Activated CD8-positive, alpha-beta memory T cell treated with anti-CD3 and anti-CD28 coated beads, Interleukin-2, amount 50 U/mL, for 4 hours (primary cell): ENCODE measurements at regions not wholly inside any gene's neighbourhood (a gene's known extent, or its start where the extent isn't known, plus 50 kb on each side); places are given as distances from the start of the nearest gene placed in this dataset.
A peak's percentile ranks its signal among the peaks of the same experiment; 100 is the strongest.

Experiments
- DNase-seq: peaks from one replicate; pipeline ENCODE4 v3.0.0-alpha.2; 2020

DNA sequence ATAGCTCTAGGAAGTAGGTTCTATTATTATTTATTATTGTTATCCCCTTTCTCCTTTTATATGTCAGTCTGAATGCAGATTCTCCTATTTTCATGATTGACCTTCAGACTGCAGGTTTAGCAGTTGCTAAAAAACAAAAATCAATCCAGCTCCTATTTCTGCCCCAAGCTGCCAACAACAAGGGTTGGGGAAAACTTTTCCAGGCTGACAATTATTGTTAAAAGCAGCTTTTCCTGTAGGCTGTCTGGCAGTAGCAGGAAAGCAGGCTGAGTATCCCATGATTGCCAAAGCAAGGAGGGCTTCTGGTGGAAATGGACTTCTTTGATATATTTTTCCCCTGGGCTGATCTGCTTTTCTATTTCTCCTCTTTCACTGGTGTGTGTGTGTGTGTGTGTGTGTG, 78.0 kb upstream of the CTLA4 start:
- DNase-seq = no peak

DNA sequence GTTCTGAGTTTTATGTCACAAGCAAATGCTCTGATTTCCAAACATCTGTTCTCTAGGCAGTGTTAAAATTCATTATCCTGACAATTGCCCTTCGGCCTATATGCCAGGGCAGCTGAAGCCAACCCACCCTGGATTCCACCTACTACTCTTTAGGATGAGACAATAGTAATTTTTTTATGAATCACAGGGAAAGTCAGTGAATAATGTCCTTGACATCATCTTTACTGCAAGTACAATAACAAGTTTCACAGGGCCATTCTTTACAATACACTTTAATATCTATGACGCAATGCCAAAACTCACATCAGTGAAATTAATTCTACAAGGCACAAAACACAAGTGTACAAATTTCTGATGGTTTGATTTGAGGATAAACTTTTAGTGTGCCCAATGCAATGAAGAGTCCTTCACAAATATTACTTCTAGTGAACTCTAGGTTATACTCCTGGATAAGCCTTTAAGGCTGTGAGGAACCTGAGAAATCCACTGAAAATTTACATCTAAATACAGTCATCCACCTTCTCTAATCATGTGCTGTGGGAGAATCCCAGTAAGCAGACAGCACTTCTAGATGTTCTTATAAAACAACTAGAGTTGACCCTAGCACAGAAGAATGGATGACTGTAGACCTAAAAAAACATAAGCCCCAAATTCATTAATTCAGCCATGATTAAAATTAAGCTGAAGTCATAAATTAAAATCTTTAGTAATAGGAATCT, 77.3 kb upstream of the CTLA4 start:
- no peak for DNase-seq

DNA sequence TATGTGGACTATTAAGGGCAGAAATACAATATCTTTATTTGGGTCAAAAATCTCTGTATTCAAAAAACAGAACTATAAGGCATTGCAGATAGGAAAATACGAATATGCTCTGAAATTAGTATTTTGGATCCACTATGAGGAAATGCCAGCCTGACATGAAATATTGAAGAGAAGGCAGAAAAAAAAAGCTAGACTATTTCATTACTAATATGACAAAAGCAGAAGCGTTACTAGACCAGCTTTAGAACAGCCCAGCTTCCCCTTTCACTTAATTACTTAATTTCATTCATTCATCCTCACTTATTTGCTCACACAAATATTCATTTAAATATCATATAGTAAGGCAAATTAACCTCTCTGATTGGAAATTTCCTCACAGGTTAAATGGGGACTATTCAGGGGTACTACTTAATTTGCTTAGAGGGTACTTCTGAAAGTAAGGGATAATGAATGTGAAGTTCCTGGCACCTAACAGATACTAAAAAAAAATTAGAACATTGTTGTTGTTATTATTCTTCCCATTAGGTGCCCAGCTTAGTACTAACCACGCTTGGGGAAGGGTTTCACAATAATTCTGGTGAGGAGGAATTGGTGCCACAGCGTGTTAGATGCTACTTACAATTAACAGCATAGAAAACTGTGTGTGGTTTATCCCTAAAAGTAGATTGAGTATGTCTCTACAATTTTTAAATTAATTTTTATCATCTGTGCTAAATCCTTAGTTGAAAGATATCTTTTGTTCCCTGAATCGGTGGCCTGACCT, 71.1 kb upstream of the CTLA4 start:
- DNase-seq = no peak

DNA sequence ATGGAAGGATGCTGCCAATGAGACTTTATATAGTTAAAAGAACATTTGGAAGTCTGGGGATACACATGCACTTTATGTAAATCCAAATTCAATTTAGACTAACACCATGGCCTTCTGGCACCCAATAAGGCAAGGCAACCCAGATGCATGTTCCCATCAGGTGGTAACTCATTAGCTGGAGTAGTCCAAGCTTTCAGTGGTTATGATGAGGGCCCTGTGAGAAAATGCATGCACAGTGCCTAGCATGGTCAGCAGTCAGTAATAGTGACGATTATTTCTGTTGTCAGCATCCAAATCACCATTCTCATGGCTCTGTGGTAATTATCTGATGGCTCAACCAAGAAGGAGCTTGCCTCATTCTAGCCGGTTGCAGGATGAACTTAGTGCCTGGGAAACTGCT, 70.3 kb upstream of the CTLA4 start:
- no peak for DNase-seq

DNA sequence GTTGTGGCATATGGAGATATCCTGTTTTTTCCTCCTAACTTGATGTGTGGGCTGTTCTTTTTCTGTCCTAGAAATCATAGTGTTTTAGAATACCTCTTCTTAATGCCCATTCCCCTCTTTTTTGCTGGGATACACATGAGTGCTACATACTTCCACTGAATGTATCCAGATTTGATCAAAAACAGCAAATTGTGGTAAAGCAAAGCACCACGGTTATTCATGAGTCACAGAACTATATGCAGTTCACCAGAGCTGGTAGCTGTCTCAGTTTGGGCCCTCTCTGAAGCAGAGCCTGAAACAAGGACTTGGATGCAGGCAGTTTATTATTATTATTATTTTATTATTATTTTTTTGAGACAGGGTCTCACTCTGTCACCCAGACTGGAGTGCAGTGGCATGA, 69.9 kb upstream of the CTLA4 start:
- DNase-seq = no peak

DNA sequence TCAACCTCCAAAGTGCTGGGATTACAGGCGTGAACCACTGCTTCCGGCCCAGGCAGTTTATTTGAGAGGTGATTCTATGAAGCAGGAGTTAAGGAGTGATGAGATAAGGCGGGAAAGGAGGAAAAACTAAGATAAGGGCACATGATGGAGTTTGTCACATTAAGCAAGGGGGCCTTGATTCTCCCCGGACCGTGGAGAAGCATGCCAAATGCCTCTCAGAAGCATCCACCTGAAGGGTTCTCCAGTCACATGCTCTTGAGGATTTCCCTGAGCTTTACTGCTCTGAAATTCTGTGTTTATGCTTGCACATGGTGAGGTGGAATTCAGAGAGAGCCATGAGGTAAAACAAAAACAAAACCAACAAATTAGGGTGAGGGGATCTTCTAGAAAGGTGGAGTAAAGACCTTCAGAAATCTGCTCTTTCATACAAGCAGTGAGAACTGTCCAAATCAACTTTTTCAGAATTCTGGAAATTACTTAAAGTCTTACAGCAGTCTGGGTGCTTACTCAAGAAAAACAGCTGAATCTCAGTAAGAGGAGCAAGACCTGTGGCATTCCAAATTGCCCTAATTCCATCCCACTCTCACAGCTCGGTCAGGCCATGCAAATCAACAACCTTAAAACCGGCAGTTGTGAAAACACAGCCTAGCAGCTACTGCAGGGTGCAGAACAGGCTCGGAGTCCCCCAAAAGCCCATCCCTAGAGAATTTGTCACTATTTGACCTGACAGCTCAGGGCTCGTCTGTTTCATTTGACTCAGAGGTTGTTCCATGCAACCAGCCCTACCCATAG, 69.1 kb upstream of the CTLA4 start:
- no peak for DNase-seq

DNA sequence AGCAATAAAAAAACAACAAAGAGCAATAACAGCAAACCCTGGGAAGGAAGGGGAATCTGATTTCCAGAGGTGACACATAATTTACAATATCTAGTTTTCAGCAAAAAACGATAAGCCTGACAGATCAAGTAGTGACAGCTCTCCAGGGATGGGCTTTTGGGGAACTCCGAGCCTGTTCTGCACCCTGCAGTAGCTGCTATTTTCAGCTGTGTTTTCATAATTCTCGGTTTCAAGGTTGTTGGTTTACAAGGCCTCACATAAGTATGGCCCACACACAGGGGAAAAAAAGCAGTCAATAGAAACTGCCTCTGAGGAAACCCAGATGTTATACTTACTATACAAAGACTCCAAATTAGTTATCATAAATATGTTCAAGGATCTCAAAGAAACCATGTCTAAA, 67.7 kb upstream of the CTLA4 start:
- DNase-seq = no peak

DNA sequence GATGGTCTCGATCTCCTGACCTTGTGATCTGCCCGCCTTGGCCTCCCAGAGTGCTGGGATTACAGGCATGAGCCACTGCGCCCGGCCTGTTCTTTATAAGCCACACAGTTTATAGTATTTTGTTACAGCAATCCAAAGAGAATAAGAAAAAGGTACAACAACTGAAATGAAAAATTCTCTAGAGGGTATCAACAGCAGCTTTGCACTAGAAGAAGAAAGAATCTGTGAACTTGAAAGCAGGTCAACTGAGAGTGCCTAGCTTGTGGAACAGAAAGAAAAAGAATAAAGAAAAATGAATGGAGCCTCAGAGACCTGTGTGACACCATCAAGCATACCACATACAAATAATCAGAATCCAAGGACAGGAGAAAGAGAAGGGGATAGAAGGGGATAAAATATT, 66.8 kb upstream of the CTLA4 start:
- DNase-seq = no peak

DNA sequence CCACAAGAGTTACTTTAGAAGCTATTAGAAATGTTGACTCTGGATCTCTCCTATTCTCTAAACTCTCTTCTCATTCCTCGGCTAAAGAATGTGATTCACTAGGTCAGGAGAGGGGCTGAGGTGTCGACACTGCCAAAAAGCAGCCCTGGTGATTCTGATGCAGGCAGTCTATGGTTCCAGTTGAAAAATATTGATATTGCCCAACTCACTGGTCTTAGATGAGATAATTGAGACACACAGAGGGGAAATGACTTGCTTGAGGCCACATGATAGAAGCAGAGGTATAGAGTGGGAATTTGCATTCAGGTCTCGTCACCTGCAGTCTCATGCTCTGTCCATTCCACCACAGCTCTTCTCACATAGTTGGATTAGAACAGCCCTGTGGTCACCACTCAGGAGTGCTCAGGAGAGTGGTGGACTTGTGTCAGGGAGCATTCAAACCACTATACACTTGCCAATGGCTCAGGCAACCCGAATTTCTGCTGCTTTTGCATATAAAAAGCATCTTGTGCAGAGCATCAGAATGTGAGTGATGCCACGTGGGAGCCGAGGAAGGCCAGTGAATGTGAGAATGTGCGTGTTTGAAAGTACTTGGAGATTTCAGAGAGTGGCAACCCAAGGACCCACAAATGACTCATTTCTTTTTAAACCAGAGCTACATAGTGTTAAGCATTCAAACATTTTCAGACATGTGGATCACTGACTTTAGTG, 65.1 kb upstream of the CTLA4 start:
- DNase-seq = peak; percentile 22

DNA sequence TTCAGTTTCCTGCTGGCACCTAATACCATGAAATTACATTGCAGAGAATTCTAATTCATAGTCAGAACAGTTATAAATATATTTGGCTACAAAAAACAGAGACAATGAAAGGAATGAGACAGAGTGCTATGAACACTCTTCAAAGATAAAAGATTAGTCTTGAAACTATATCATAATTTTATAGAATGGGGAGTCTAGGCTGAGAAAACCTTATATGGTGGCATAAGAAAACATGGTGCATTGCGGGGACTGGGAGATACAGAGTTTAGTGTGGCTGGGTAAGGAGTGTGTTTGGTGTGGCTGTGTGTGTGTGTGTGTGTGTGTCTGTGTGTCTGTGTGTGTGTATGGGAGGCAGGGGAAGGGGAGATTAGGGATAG, 64.5 kb upstream of the CTLA4 start:
- DNase-seq = no peak

DNA sequence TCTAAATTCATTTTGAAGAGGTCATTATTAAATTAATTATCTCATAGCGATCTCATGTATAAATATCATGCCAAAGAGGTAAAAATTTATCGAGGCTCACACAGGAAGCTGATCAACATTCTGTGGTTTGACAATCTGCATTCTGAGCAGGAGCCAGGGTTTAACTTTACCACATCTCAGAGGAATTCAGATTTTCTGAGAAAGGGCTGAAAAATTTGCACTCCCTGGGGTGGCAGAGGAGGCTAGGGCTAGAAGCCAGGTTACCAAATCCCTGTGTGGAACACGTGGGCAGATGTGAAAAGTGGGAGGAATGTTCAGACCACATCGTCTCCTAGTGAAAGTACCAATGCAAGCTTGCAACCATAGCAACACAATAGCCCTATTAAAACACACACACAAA, 63.5 kb upstream of the CTLA4 start:
- DNase-seq = no peak

DNA sequence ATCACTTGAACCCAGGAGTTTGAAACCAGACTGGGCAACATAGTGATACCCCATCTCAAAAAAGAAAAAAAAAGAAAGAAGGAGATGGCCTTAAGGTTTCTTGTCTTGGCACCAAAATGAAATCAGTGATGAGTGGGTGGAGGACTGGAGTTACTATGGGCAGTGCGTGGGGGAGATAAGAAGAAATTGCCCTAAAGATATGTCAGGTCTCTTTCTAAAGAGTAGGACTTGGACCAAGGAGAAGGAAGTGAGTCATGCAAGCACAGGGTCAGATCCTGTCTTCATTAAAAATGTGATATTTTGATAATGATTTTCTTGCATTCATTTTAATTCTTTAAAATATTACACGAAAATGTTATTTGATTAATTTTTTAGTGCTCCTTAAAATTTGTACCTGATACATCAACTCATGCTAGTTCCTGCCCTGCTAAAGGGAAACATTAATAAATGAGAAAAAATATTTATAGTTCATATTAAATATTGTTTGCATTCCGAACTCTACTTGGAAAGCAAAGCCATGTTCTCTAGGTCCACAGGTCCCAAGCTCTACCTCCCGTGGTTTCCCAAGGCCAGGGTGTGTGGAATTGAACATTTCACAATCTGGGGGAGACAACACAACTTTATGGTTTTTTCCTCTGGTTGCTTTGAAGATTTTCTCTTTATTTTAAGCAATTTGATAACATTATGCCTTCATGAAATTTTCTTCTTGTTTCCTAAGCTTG, 62.6 kb upstream of the CTLA4 start:
- no peak for DNase-seq

DNA sequence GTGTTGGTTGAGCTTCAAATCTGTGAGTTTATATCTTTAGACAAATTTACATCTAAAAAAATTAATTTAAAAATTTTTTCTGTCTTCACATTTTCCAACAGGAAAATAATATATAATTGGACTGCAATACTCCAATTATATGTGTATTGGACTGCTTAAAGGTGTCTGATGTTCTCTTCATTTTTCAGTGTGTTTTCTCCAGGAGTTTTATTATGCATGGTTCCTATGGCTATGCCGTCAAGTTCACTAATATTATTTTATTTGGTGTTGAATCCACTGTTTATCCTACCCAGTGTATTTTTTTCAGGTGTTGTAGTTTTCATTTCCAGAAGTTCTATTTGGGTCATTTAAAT, 62.1 kb upstream of the CTLA4 start:
- no peak for DNase-seq

DNA sequence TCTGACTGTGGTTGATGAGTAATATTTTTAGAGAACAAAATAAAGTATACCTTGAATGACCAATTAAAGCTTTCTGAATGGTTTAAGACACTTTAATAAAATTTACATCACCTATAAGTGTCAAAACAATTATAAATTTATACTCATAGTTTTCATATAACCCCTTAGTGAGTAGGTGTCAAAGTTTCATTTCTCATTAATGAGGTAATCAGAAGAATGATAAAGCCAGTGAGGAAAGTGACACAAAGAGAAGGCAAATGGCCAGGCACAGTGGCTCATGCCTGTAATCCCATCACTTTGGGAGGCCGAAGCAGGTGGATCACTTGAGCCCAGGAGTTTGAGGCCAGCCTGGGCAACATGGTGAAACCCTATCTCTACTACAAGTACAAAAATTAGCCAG, 60.8 kb upstream of the CTLA4 start:
- DNase-seq = no peak

DNA sequence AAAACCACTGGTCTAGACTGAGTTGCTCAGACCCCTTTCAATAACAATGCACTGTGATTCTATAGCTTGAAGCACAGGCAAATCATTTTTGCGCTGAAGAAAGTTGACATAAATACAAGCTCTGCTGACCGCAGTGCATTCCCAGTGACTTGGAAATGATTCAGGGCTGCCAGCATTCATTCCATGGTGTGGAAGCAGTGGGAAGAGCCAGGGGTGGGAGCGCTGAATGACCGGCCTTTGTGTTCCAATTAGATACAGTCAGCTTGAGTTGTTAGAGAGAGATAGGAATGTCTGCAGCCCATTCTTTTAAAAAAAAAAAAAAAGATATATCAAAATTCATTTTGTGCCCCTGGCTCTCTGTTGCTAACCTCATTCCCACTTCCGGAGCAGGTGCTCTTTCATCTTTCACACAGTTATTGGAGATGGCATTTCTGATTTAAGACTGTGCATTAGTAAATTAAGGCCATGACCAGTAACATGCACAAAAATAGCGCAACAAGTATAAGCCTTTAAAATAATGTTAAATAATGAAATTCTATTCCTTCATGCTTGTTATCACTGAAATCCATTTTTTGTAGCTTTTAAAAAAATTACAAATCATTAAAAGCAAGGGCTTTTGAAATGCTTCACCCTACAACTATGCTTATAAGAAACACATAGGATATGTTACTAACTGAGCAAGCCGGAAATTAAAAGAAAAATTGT, 59.4 kb upstream of the CTLA4 start:
- no peak for DNase-seq

DNA sequence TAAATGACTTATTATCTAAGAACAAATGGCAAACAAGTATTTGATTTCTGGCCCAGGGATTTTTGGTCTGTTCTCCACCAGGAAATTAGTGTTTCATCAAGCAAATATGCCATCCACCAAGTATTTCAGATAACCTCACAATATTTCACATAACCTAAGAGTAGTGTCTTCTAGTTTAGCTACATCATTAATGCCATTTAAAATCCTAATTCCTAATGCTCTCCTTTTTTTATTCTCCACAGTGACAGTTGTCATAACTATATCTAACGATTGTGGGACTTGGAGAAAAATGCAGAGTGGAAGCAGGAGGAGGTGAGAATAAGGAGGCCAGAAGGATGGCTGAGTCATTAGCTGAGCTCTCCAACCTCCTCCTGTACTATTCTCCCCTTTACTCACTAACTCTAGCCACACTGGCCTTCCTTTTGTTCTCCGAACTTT, 58.5 kb upstream of the CTLA4 start:
- no peak for DNase-seq

DNA sequence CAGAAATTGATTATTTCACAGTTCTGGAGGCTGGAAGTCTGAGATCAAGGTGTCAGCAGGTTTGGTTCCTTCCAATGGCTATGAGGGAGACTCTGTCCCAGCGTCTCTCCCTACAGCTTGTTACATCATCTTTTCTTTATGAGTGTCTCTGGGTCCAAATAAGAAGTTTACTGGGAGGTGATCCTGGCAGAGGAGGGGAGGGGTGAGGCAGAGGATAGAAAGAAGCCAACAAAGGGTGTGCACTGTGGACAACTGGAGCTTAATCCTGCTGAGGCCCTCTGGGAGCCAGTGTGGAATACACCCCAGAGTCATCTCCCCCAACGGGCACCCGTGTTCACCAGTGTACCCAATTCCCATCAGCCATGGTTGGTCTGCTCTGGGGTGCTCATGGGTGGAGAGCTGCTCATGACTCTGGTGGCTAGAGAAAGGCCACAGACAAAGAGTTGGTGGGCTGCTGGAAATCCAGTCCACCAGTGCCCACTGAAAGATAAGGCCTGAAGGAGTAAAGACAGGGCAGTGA, 57.5 kb upstream of the CTLA4 start:
- DNase-seq = no peak

DNA sequence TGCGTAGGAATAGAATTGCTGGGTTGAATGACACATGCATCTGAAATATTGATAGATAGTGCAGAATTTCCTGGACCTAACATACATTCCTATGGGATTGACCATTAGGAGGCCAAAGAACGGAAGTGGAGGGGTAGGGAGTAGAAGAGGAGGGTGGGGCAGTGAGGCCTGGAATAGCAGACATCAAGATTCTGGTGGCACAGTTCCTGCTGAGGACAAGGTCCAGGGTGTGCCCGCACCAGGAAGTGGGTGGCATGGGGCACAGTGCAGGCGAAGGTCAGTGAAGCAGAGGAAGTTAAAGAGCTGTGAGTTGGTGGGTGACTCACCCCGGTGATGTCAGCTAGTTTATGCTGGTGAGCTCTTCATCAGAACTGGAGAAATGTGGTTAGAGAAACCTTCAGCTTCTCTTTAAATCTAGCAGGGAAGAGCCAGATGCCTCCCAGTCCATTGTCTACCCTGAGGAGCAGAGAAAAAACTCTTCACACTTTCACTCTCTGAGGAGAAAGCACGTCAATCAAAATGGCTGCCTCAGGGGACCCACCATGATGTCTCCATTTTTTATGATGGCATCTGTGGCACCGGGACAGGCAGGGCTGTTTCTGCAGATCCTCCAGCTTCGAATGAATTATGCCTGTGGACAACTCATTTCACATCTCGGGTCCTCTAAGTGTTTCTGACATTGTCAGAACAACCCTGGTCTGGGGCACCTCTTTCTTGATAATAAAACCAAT, 55.9 kb upstream of the CTLA4 start:
- peak; percentile 75 for DNase-seq

DNA sequence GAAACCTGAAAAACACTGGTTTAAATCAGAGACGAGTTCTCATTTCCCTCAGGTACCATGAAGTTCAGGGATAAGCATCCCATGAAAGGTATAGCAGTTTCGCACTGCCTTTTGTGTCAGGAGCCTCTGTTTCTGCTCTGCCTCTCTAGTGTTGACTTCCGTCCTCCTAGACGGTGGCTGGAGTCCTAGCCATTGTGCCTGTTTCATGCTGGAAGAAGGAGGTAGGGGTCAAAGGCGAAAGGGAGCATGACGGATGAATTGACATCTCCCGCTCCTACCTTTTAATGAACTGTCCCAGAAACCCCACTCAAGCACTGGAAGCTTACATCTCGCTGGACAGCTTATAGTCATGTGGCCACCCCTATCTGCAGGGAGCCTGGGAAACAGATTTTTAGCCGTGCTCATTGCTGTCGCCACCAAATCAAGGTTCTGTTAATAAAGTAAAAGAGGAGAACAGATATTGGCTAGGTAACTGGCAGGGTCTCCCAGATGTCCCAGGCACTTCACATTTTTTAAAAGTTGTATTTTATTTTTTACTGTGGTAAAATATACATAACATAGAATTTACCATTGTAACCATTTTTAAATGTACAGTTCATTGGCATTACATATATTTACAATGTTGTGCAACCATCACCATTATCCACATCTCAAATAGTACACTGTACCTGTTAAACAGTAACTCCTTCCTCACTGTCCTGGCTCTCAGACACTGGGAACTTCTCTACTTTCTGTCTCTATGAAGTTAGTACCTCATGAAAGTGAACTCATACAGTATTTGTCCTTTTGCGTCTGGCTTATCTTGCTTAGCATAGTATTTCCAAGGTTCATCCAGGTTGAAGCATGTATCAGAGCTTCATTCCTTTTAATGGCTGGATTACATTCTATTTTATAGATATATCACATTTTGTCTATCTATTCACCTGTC, 55.0 kb upstream of the CTLA4 start:
- no peak for DNase-seq

DNA sequence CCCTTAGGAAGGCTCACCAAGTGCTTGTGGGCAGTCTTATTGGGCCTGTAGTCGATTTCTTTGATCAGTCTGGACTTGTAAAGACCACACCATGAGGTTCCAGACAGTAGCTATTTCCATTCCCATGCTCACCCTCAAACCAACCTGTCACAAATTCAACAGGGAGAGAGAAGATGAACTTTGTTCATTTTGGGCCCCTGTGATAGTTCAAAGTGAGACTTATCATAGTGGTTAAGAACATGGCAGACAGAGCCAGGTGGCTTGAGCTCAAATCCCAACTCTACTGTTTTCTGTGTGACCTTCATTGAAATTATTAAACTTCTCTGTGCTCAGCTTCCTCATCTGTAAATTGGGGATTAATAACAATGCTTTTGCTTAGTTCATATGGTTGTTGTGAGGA, 53.9 kb upstream of the CTLA4 start:
- DNase-seq = no peak
